GM12892 (cell line): ENCODE measurements at regions not wholly inside any gene's neighbourhood (a gene's known extent, or its start where the extent isn't known, plus 50 kb on each side); places are given as distances from the start of the nearest gene placed in this dataset.

Experiments used
- POLR2A ChIP-seq: IDR thresholded peaks from 2 replicates; pipeline ENCODE4 v1.6.1; 2011; ENCODE audit warnings: low read depth, low read length, control low read depth
- POLR2AphosphoS5 ChIP-seq: IDR thresholded peaks from 2 replicates; pipeline ENCODE4 v1.6.1; 2011; ENCODE audit warnings: low read depth, low read length, control low read depth

- TF ChIP-seq POLR2A, result no peak
- TF ChIP-seq POLR2AphosphoS5, result no peak
Measured at GRCh38 chr6:170006900-170007467, 255.6 kb downstream of the ERMARD start.
